ENCODE measurements at regions not wholly inside any gene's neighbourhood (a gene's known extent, or its start where the extent isn't known, plus 50 kb on each side); places are given as distances from the start of the nearest gene placed in this dataset.

- H3K27me3 ChIP-seq, result peaks cover 0 to 19% (median 6%) of the 10 kb centered on the region in 7 donors
- no peaks in the 10 kb centered on the region for H3K9me3 ChIP-seq
- H3K4me1 ChIP-seq, result peaks cover 0 to under 1% (median 0%) of the 10 kb centered on the region in 9 donors
- 79 to 80% methylated on average over 6 of the region's 6 CpGs for WGBS, 2 donors
- no peak overlapping the region for H3K4me3 ChIP-seq
- H3K36me3 ChIP-seq, result no peaks in the 10 kb centered on the region
- no peak for TF ChIP-seq CTCF (IDR thresholded peaks at IDR 0.05)
- ATAC-seq (no peak), DNase-seq (no peak)
- H3K27ac ChIP-seq, result no peak overlapping the region
- intact Hi-C loops (cut with DNase I), result no loop called here
Measured at GRCh38 chr10:93250010-93250409, 176.3 kb downstream of the CYP26A1 start.

- intact Hi-C loops (cut with DNase I), result no loop called here
- ATAC-seq, result no peak
- Histone ChIP-seq H3K27me3 (peaks cover 0 to 10% (median 6%) of the 10 kb centered on the region in 7 donors), H3K4me3 (no peak overlapping the region), H3K36me3 (no peaks in the 10 kb centered on the region), H3K9me3 (no peaks in the 10 kb centered on the region), H3K4me1 (peaks cover 0 to 3% (median 0%) of the 10 kb centered on the region in 9 donors), H3K27ac (no peak overlapping the region)
- no peak for TF ChIP-seq CTCF (IDR thresholded peaks at IDR 0.05)
- WGBS, 2 donors, result 68 to 69% methylated on average over 2 of the region's 2 CpGs
- DNase-seq, result no peak
Measured at GRCh38 chr10:93254180-93254853, 180.6 kb downstream of the CYP26A1 start.

- no peak for DNase-seq
- Histone ChIP-seq H3K27ac (no peak overlapping the region), H3K9me3 (no peaks in the 10 kb centered on the region), H3K27me3 (peaks cover 0 to 2% (median 0%) of the 10 kb centered on the region in 7 donors), H3K4me3 (no peak overlapping the region), H3K4me1 (peaks cover 0 to 3% (median 0%) of the 10 kb centered on the region in 9 donors), H3K36me3 (no peaks in the 10 kb centered on the region)
- WGBS, 2 donors, result 89 to 91% methylated on average over 1 of the region's 1 CpG
- intact Hi-C loops (cut with DNase I), result no loop called here
- no peak for ATAC-seq
- no peak for TF ChIP-seq CTCF (IDR thresholded peaks at IDR 0.05)
Measured at GRCh38 chr10:93255546-93255945, 181.9 kb downstream of the CYP26A1 start.
